ENCODE measurements at regions not wholly inside any gene's neighbourhood (a gene's known extent, or its start where the extent isn't known, plus 50 kb on each side); places are given as distances from the start of the nearest gene placed in this dataset.

GRCh38 chr17:6924208-6924607, 71.6 kb upstream of the ALOX12 start:
- TF ChIP-seq EZH2 (IDR thresholded peaks at IDR 0.05; ENCODE audit: borderline replicate concordance, low read depth, low read length, severe bottlenecking) (no peak), CTCF (IDR thresholded peaks at IDR 0.05; ENCODE audit: borderline replicate concordance, extremely low read depth, low read length, poor library complexity, severe bottlenecking) (no peak)
